Stimulated activated CD4-positive, alpha-beta T cell treated with anti-CD3 and anti-CD28 coated beads, Interleukin-15, amount 100 ng/mL, for 24 hours (primary cell): ENCODE measurements at regions not wholly inside any gene's neighbourhood (a gene's known extent, or its start where the extent isn't known, plus 50 kb on each side); places are given as distances from the start of the nearest gene placed in this dataset.

ENCODE experiments used
- DNase-seq: peaks from one replicate; pipeline ENCODE4 v3.0.0-alpha.2; 2020

- no peak for DNase-seq
Observed at GRCh38 chr20:34163307-34163706, 51.3 kb upstream of the EIF2S2 start.

- no peak for DNase-seq
Observed at GRCh38 chr20:34164381-34164984, 52.4 kb upstream of the EIF2S2 start.

GRCh38 chr20:34165018-34165619, 53.1 kb upstream of the EIF2S2 start:
- no peak for DNase-seq

GRCh38 chr20:34171640-34172039, 59.6 kb upstream of the EIF2S2 start:
- DNase-seq: no peak

GRCh38 chr20:34172926-34173325, 60.9 kb upstream of the EIF2S2 start:
- no peak for DNase-seq

- no peak for DNase-seq
Observed at GRCh38 chr20:34175079-34175478, 63.0 kb upstream of the EIF2S2 start.

GRCh38 chr20:34175879-34176278, 63.8 kb upstream of the EIF2S2 start:
- DNase-seq: no peak

GRCh38 chr20:34177052-34177451, 64.2 kb upstream of the ASIP start:
- DNase-seq: no peak

- DNase-seq: no peak
Observed at GRCh38 chr20:34179637-34180360, 61.4 kb upstream of the ASIP start.

- DNase-seq: no peak
Observed at GRCh38 chr20:34180460-34181120, 60.6 kb upstream of the ASIP start.

- no peak for DNase-seq
Observed at GRCh38 chr20:34181484-34181883, 59.7 kb upstream of the ASIP start.

- DNase-seq: no peak
Observed at GRCh38 chr20:34185766-34186620, 55.2 kb upstream of the ASIP start.

- DNase-seq: no peak
Observed at GRCh38 chr20:34189572-34190163, 51.6 kb upstream of the ASIP start.

- no peak for DNase-seq
Observed at GRCh38 chr20:34190262-34190661, 51.0 kb upstream of the ASIP start.

GRCh38 chr20:34190679-34191090, 50.5 kb upstream of the ASIP start:
- DNase-seq: peak; percentile 55
